HG03342 (cell line): ENCODE measurements at regions not wholly inside any gene's neighbourhood (a gene's known extent, or its start where the extent isn't known, plus 50 kb on each side); places are given as distances from the start of the nearest gene placed in this dataset.
"Not testable (repeated sequence)": the region's sequence is repeated elsewhere in the genome, so short reads cannot be mapped to it uniquely, and the experiment has no call there.

ENCODE experiments used
- ATAC-seq: cut with Tn5 transposase; IDR thresholded peaks from one replicate; pipeline ENCODE4 v1.9.1; 2021; ENCODE audit warnings: mild to moderate bottlenecking, moderate library complexity; ENCODE audit not compliant: unreplicated experiment

DNA sequence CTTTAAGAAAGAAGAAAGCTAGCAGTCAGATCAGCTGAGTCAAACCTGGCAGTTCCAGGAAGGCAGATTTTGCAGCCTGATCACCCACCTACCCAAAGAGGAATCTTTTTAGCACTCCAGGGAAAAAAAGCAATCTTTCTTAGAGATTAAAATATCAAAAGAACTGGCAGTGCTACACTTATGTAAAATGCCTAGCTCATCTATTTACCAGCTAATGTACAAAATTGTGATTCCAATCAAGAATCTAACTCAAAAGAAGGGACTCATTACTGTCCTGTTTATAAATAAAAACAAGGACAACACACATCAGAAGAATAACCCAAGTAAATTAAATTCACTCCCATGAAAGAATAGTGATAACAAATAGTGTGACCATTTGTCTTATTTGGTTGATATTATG, 222.4 kb upstream of the ERCC4 start:
- no peak for ATAC-seq

DNA sequence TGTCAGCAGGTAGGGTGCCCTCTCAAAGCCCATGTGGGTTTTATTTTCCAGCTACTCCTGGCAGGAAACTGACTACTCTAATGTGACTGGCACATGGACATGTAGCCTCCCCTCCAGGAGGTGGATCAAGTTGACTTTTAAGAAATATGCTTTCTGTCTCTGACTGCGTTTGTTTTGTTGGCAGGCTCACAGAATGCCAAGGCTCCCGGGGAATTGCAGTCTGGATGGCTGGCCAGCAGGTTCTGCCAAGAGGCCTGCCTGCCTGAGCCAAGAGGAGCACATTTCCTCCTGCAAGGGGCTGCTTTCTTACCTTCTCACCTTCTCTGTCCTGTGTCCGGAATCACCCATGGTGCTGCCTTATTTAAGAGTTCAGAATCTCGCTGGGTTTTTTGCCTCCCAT, 217.3 kb upstream of the ERCC4 start:
- no peak for ATAC-seq

DNA sequence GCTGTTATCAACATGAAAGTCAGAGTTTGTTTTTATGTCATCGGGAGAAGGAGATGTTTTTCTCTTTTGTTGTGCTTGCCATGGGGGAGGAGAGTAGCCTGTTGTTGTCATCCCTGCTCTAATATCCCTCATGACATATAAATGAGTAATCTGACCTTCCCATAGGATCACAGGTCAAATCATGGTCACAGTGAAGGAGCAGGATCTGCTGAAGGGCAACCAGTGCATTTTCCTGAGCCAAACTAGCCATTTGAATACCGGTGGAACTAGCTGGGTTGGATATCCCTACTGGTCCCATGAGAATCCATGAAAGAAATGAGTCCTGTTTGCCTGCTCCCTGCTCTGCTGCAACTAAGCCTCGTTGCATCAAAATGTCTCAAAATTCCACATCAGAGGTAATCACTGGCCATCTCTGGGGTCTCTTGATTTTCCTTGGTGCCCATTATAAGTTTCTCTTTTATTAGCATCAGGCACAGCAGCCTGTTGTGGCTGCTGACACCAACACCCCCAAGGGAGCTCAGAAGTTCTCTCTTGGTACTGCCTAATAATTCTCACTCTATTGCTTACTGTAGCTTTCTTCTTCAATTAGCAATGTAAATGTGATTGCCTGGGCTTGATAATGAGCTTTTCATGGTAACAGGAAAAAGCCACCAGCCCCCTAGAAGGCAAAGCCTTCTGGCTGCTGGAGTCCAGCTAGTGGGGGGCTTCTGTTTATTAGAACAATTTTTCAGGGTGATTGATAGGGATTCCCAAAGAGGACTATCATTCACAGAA, 211.4 kb upstream of the ERCC4 start:
- no peak for ATAC-seq

DNA sequence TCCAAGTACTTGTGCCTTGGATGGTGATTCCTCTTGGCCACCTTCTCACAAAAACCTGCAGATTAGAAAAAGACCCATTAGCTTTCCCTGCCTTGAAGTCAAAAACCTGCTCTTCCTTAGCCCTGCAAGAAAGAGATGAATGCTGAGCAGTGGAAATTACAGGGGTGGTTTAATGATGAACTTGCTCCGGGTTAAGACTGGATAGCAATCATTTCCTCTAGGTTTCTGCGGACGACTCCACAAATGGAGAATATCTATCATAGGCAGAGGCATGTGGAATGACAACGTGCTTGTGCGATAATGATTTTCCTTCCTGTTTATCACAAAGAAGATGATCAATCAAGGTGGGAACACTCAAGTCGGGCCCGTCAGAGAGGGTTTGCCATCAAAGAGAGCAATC, 201.2 kb upstream of the ERCC4 start:
- ATAC-seq = no peak

DNA sequence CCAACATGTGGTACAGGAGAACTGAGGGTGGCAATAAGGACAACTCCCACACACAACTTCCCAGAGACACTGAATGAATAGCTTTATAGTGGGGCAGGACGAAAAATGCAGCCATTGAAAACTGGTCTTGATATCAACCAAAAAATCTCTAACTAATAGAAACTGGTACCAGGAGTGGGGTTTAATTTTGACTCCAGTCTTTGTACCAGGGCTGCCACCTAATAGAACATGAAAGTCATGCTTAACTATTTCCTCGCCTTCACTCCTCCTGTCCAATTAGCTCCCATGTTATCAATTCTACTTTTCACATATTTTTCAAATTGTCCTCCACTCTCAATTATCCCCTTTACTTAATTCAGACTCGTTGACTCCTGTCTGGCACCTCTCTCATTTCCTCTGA, 192.0 kb upstream of the ERCC4 start:
- ATAC-seq = no peak

DNA sequence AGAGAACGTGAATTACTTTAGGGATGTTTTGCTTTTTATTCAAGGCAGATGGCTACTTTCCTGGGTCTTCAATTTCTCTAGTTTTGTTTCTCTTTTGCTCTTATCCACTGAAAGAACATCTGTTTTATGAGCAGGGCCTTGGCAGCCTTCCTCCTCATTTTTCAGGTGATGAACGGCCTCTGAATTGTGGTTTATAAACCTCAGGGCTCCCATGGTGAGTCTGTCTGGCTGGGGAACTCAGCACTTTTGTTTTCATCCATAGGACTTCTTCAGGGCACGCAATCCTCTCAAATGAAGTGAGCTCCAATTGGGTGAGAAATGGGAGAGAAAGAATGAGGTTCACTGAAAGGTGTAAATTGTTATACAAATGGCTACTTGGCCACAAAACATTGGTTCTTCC, 186.4 kb upstream of the ERCC4 start:
- no peak for ATAC-seq

DNA sequence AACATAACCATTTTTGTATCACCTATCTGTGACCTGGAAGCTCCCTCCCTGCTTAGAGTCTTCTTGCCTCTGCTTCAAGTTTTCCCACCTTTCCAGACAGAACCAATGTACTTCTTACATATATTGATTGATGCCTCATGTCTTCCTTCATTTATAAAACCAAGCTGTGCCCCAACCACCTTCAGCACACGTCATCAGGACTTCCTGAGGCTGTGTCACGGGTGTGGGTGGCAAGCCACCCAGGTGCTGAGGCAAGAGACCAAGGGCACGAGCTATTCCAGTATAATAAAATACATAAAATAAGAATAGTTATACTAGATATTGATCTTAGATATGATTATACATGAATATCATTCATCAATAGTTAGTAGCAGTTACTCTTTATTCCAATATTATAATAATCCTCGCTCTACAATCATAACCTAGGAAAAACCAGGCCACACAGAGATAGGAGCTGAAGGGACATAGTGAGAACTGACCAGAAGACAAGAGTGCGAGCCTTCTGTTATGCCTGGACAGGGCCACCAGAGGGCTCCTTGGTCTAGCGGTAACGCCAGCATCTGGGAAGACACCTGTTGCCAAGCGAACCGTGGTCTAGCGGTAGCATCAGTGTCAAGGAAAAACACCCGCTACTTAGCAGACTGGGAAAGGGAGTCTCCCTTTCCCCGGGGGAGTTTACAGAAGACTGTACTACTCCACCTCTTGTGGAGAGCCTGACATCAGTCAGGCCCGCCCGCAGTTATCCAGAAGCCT, 180.2 kb upstream of the ERCC4 start:
- not testable (repeated sequence) for ATAC-seq

DNA sequence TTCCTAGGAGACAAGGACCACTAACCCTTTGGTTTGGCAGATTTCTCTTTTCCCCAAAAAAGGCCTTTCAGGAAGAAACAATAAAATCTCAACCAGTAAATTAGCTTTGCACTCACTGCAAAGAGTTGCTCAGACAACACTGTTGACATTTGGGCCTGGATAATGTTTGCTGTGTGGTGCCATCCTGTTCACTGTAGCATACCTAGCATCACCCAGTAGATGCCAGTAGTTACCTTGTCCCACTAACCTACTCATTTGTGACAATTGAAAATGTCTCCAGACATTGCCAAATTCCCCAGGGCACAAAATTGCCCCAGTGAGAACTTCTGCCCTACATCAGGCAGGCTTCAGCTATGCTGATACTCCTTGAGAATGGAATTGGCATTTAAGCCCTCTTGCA, 177.0 kb upstream of the ERCC4 start:
- no peak for ATAC-seq

DNA sequence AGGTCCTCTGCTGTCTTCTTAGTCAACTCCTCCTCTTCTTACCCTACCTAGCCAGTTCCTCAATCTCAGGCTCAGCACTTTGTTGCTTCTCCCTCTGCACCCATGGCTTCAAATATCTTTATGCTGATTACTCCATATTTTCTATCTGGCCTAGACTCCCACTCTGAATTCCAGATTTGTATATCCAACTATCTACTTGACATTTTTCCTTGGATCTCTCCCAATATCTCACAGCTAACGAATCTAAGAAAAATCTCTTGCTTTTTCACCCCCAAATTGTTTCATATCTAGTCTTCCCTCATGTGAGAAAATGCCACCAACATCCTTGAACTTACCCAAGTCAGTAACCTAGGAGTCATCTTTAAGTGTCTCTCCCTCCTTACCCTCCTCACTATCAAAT, 176.4 kb upstream of the ERCC4 start:
- ATAC-seq = no peak

DNA sequence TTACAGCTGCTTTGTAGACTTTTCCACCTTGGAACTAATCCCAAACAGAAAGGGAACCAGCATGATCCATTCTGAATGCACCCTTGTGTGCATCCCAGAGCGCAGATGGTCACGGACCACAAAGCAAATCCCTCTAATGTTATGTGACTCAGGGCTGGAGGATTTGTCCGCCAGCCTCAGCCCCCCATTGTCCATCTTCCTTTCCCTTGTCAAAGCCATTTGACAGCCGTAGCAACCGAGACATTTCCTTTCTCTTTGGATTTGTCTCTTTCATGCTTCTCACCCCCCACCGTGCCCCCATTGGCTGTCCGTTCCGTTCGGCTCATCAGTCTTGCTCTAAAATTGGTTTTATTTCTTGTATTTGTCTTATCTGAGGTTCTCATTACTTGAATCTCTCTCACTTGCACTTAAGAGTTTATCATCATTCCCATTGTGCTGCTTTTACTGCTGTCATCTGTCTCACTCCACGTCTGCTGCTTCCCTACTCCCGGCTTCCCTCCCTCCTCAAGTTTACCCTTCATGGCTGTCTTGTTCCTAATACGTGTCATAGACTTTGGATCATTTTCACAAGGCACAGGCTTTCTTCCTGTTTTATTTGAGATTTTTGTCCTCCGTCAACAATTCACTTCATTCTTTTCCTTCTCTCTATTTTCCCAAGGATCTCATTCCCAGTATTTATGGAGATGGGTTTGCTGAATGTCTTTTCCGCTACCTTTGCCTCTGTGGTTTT, 163.4 kb upstream of the ERCC4 start:
- ATAC-seq = no peak

DNA sequence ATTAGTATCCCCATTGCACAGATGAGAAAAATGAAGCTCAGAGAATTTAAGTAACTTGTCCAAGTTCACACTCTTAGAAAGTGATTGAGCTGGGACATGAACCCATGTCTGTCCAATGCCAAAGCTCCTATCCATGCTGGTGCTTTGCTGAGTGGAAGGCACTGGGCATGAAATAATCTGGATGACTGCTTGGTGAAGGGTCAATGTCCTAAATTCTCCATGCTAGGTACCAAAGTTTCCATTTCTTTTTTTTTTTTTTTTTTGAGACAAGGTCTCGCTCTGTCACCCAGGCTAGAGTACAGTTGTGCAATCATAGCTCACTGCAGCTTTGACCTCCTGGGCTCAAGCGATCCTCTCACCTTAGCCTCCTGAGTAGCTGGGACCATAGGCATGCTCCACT, 153.6 kb upstream of the ERCC4 start:
- ATAC-seq = no peak

DNA sequence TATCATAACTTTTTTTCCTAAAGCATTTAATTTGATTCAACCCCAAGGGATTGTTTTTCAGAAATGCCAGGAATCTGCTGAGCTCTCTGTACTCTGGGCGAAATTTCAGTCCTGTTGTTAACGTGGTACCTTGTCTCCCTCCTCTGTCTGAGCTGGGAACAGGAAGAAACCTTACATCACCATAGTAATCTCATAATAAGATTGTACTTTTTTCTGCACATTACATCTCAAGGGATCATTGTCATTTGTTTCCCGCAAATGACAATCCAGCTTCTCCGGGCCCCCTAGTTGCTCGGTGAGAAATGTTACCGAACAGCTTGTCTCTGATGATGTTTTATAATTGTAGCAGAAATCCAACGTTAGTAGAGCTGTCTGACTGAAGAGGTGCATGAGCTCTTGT, 152.7 kb upstream of the ERCC4 start:
- no peak for ATAC-seq

DNA sequence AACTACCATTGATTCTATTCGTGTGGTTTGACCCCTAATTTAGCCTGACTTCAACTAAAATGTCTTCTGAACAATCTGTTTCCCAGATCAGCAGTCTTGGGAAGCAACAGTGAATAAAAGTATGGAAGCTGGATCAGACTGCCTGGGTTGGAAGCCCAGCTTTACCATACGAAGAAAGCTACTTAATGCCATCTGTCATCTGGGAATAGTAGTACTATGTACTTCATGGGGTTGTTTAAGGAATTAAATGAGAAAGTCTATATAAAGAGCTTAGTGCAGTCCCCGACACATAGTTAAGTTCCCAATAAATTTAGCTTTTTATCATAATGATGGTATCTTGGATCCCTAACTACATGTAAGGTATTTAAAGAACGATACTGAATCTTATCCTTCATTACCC, 151.5 kb upstream of the ERCC4 start:
- ATAC-seq = no peak

DNA sequence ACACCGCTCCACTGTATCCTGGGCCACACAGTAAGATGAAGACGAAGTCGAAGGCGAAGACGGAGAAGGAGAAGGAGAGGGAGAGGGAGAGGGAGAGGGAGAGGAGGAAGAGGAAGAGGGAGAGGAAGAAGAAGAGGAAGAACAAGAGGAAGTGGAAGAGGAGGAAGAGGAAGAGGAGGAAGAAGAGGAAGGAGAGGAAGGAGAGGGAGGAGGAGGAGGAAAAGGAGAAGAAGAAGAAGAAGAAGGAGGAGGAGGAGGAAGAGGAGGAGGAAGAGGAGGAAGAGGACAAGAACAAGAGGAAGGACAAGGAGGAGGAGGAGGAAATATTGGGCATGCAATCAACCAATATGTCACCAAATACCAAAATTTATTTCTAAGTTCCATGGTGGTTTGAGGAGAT, 149.5 kb upstream of the ERCC4 start:
- ATAC-seq = no peak

DNA sequence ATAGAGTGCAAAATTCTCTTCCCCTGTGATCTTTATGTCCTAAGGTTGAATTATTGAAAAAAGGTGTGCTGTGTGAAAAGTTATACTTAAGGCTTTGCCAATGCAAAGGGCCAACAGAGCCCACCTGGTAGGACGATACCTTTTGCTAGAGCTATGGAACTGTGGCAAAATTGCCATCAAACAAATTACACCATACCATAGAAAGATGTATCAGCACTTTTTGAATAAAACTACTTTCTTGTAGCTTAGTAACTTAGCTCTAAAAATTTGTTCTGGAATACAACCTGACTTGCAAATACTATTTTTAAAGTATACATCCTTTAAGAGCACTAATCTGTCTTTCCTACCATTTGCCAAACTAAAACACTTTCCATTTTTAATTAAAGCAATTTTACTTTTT, 147.2 kb upstream of the ERCC4 start:
- no peak for ATAC-seq

DNA sequence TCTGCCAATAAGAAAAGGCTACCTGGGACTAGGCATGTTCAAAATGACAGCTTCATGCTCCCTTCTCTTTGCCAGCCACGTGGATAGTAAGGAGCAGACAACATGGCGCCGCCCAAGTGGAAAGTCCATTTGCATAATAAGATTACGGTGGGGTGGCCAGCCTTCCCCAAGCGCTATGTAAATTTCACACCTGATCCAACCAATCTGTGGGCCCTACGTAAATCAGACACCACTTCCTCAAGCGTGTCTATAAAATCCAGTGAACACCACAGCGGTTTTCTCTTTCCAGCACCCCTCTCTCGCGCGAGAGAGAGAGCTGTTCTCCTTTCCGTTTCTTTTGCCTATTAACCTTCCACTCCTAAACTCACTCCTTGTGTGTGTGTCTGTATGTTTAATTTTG, 140.3 kb upstream of the ERCC4 start:
- no peak for ATAC-seq

DNA sequence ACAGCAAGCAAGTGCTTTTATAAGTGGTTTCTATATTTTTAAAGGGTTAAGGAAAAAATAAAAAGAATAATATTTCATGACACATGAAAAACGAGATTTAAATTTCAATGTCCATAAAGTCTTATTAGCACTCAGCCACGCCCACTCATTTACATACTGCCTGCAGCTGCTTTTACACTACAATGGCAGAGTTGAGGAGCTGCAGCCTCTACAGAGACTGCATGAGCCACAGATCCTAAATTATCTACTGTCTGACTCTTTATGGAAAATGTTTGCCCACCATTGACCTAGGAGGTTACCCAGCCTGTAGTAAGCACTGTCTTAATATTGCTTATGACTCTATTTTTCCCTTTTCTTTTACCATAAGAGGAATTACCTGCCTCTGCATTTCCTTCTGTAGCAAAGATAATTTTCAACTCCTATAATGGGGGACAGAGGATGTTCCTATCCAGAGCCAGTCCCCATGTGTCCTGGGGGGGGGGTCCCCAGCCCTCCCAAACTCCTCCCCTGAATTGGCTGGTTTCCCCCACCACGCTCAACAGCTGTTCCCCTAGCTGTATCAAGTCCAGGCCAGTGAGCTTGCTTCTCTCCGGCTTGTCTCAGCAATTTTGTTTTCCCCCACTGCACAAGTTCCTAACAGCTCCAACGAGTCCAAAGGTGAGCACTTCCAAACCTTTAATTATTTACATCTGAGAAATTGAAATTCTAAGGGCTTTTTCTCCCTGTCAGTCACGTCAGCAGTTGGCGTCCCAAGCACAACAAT, 139.4 kb upstream of the ERCC4 start:
- ATAC-seq = no peak

DNA sequence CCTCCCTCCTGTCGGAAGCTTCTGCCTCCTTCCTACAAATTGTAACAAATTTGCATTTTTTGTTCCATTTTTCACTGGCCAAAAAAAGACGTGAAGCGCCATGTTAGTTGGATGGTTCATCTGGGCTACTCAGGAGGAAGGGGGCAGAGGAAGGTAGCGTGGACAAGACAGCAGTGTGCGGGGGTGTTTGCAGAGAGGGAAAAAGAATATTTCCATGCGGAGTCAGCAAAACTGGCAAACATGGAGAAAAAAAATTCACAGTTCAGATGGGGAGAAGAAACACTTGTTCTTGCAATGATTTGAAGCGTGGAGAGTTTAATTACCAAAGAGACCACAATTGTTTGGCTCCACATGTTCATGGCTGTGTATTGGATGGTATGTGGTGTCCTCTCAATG, 138.8 kb upstream of the ERCC4 start:
- ATAC-seq = no peak

DNA sequence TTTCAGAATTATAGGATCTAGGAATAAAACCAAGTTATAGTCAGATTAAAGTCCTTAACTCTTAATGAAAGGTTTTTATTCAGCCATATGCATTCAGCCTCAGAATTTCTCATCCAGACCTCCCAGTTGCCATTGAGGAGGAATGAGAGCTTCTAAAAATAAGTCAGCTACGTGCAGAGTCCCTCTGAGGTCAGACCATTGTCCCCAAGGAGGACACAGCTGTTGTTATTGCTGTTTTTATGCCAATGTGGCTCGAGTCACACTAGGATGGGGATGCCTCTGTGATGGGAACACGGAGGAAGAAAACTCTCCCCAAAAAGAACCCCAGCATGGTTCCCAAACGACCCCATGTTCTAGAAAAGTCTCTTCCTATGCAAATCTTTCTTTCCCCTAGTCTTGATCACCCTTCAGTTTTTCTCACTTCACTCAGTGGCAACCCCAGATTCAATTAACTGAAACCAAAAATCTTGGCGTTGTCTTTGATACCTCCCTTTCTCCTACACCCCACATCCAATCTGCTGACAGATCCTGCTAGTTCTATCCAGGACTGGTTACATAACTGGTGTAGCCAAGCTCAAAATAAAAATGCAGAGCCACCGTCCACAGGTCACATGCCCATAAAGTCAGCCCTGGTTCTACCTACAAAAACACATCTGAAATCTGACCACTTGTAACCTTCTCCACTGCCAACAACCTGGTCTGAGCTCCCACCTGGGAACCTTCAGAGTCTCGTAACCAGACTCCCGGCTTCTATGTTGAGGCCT, 138.2 kb upstream of the ERCC4 start:
- ATAC-seq = no peak

DNA sequence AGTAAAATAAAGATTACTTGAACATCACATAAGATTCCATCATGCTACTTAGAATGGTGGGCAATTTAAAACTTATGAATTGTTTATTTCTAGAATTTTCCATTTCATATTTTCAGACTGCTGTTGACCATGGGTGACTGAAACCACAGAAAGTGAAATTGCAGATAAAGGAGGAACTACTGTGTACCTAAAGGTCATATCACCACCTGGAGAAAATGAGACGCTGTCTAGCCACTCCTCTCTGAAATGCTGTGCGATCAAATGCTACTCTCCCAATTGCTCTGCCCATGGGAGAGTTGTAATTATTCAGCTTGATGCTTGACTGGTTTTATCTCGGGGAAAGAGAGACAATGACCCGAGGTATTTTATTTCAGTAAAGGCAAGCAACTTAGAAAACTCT, 128.9 kb upstream of the ERCC4 start:
- no peak for ATAC-seq
